ENCODE measurements at regions not wholly inside any gene's neighbourhood (a gene's known extent, or its start where the extent isn't known, plus 50 kb on each side); places are given as distances from the start of the nearest gene placed in this dataset.

DNA sequence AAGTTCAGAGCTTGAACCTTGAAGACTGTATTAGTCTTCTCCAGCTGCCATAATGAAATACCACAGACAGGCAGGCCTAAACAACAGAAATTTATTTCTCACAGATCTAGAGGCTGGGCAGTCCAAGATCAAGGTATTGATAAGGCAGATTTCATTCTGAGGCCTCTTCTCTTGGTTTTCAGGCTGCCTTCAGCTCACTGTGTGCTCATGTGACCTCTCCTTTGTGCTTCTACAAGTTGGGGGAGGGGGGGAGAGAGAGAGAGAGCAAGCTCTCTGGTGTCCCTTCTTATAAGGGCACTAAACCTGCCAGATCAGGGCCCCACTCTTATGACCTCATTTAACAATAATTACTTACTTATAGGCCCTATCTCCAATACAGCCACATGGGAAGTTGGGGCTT, 102.6 kb upstream of the RSPO3 start:
- no peaks in the 10 kb centered on the region for H3K36me3 Mint-ChIP-seq (ENCODE audit: insufficient read depth in 1 of 3, low read depth in 3 of 3)
- TF ChIP-seq, protein P1, sequence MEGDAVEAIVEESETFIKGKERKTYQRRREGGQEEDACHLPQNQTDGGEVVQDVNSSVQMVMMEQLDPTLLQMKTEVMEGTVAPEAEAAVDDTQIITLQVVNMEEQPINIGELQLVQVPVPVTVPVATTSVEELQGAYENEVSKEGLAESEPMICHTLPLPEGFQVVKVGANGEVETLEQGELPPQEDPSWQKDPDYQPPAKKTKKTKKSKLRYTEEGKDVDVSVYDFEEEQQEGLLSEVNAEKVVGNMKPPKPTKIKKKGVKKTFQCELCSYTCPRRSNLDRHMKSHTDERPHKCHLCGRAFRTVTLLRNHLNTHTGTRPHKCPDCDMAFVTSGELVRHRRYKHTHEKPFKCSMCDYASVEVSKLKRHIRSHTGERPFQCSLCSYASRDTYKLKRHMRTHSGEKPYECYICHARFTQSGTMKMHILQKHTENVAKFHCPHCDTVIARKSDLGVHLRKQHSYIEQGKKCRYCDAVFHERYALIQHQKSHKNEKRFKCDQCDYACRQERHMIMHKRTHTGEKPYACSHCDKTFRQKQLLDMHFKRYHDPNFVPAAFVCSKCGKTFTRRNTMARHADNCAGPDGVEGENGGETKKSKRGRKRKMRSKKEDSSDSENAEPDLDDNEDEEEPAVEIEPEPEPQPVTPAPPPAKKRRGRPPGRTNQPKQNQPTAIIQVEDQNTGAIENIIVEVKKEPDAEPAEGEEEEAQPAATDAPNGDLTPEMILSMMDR (conservative IDR thresholded peaks at IDR 0.05) = no peak

More for the DNA sequence above, 102.6 kb upstream of the RSPO3 start:
- no peak overlapping the region for H3K4me3 Mint-ChIP-seq
- Histone ChIP-seq H4K91ac (ENCODE audit: insufficient read length, low read depth, low read length) (no peak overlapping the region), H2AFZ (ENCODE audit: low read length) (no peak overlapping the region), H3K23ac (ENCODE audit: insufficient read length, low read depth, low read length) (no peak overlapping the region), H2BK120ac (ENCODE audit: low read depth, low read length, poor library complexity, severe bottlenecking) (no peak overlapping the region), H3K27ac (ENCODE audit: insufficient read length, low read depth, low read length) (no peak overlapping the region), H4K20me1 (ENCODE audit: control insufficient read depth, insufficient read depth, insufficient read length) (no peaks in the 10 kb centered on the region), H2BK12ac (ENCODE audit: insufficient read length, low read depth, low read length) (no peak overlapping the region), H3K79me2 (ENCODE audit: insufficient read depth, low read length) (no peaks in the 10 kb centered on the region), H3K4me2 (ENCODE audit: insufficient read depth, insufficient read length, low read length) (no peak overlapping the region), H3K9me3 (ENCODE audit: control insufficient read depth, low read depth, low read length) (no peaks in the 10 kb centered on the region), H2BK5ac (ENCODE audit: insufficient read length, low read length) (no peak overlapping the region), H3K14ac (ENCODE audit: insufficient read depth, low read length) (no peak overlapping the region), H2AK5ac (ENCODE audit: insufficient read length, low read length) (no peak overlapping the region), H3K18ac (ENCODE audit: insufficient read length, low read depth, low read length) (no peak overlapping the region), H3K23me2 (ENCODE audit: insufficient read length, low read depth, low read length, poor library complexity, severe bottlenecking) (no peaks in the 10 kb centered on the region), H2BK15ac (ENCODE audit: low read depth, low read length) (no peak overlapping the region), H3K4ac (ENCODE audit: low read depth, low read length) (no peak overlapping the region), H3T11ph (ENCODE audit: low read length) (no peak overlapping the region), H3K4me1 (ENCODE audit: insufficient read depth, low read length) (no peaks in the 10 kb centered on the region; the same call in 1 of the 2 replicates), H3K79me1 (ENCODE audit: insufficient read depth, low read depth, low read length, poor library complexity, severe bottlenecking) (no peaks in the 10 kb centered on the region), H4K8ac (replicated peaks; ENCODE audit: insufficient read length, low read depth, low read length) (no peak overlapping the region), H3K56ac (ENCODE audit: insufficient read length, low read depth, low read length) (no peak overlapping the region), H4K5ac (ENCODE audit: insufficient read length, low read depth, low read length) (no peak overlapping the region), H2BK20ac (ENCODE audit: low read depth, low read length, poor library complexity, severe bottlenecking) (no peak overlapping the region), H3K27me3 (ENCODE audit: insufficient read depth, low read length) (no peaks in the 10 kb centered on the region), H3K9ac (ENCODE audit: extremely low read depth, insufficient read length, low read length) (no peak overlapping the region)
- peak; percentile 30 for DNase-seq
- no peaks in the 10 kb centered on the region for H3K9me3 Mint-ChIP-seq
- H3K27ac Mint-ChIP-seq = peak overlapping the region in 1 of 3 experiments; percentile 65; a peak in 2 of 7 replicates
- H3K4me1 Mint-ChIP-seq = peaks cover 12 to 15% of the 10 kb centered on the region in 2 experiments
- H3K27me3 Mint-ChIP-seq (ENCODE audit: low read depth) = no peaks in the 10 kb centered on the region

Measured in H9 (cell line).